Ishikawa (cell line): ENCODE measurements at regions not wholly inside any gene's neighbourhood (a gene's known extent, or its start where the extent isn't known, plus 50 kb on each side); places are given as distances from the start of the nearest gene placed in this dataset.

Experiments used
- MAX ChIP-seq: IDR thresholded peaks from 2 replicates; pipeline ENCODE4 v1.6.1; 2012
- TCF12 ChIP-seq: IDR thresholded peaks from 2 replicates; pipeline ENCODE4 v1.6.1; 2012; ENCODE audit warnings: low read depth
- YY1 ChIP-seq: IDR thresholded peaks from 2 replicates; pipeline ENCODE4 v1.6.1; 2012; ENCODE audit warnings: low read depth

DNA sequence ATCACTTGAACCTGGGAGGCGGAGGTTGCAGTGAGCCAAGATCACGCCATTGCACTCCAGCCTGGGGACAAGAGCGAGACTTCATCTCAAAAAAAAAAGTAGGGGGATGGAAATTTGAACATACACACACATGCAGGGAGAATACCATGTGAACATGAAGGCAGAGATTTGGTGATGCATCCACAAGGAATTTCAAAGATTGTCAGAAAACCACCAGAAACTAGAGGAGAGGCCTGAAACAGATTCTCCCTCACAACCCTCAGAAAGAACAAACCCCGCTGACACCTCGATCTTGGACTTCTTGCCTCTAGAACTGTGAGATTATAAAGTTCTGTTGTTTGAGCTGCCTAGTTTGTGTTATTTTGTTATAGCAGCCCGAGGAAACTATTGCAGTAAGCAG, 125.5 kb downstream of the GPX5 start:
- no peak for TF ChIP-seq MAX
- TF ChIP-seq TCF12: no peak
- no peak for TF ChIP-seq YY1
